OCI-LY3 (cell line): ENCODE measurements at regions not wholly inside any gene's neighbourhood (a gene's known extent, or its start where the extent isn't known, plus 50 kb on each side); places are given as distances from the start of the nearest gene placed in this dataset.
A peak's percentile ranks its signal among the peaks of the same experiment; 100 is the strongest.

Source experiments
- H2AFZ ChIP-seq: fragments of 200-600, 300-600 bp; shearing (Covaris generic); 2 replicates; pipeline ENCODE4 v1.6.0; 2014; ENCODE audit warnings: antibody characterized with exemption, low read depth, low read length
- H3K27ac ChIP-seq: fragments of 200-600, 300-600 bp; sonication (generic); 2 replicates; pipeline ENCODE4 v1.5.1; 2014; ENCODE audit warnings: mild to moderate bottlenecking, low read length, moderate library complexity, mixed read lengths
- H3K27me3 ChIP-seq: fragments of 200-600, 300-600 bp; sonication (generic); 2 replicates; pipeline ENCODE4 v1.6.1; 2014; ENCODE audit warnings: low read depth, low read length, mixed read lengths
- H3K36me3 ChIP-seq: fragments of 200-600, 300-600 bp; sonication (generic); replicated peaks from 2 replicates; pipeline ENCODE3; 2014; ENCODE audit warnings: low read depth, low read length, mixed read lengths
- H3K4me1 ChIP-seq: fragments of 300-600, 200-600 bp; sonication (generic); 2 replicates; pipeline ENCODE4 v1.6.1; 2014; ENCODE audit warnings: low read length, mixed read lengths
- H3K4me2 ChIP-seq: fragments of 200-600, 300-600 bp; sonication (generic); 2 replicates; pipeline ENCODE4 v1.6.1; 2014; ENCODE audit warnings: low read length, mixed read lengths
- H3K4me3 ChIP-seq: fragments of 300-600, 200-600 bp; sonication (generic); 2 replicates; pipeline ENCODE4 v1.5.1; 2014; ENCODE audit warnings: antibody characterized with exemption, mild to moderate bottlenecking, low read length, moderate library complexity
- H3K79me2 ChIP-seq: fragments of 300-600, 200-600 bp; shearing (Covaris generic); 2 replicates; pipeline ENCODE4 v1.6.1; 2014; ENCODE audit warnings: mild to moderate bottlenecking, low read length, mixed read lengths
- H3K9ac ChIP-seq: fragments of 300-600, 200-600 bp; shearing (Covaris generic); 2 replicates; pipeline ENCODE4 v1.6.0; 2014; ENCODE audit warnings: mild to moderate bottlenecking, low read length, moderate library complexity
- H3K9me3 ChIP-seq: fragments of 200-600, 300-600 bp; shearing (Covaris generic); 2 replicates; pipeline ENCODE4 v1.6.1; 2014; ENCODE audit warnings: low read length, mixed read lengths; ENCODE audit not compliant: insufficient read depth
- H4K20me1 ChIP-seq: fragments of 200-600, 300-600 bp; sonication (generic); 2 replicates; pipeline ENCODE4 v1.6.1; 2016; ENCODE audit warnings: low read length, mixed read lengths; ENCODE audit not compliant: insufficient read depth
- EZH2phosphoT487 ChIP-seq: fragments of 200-600 bp; shearing (Covaris generic); IDR thresholded peaks from 2 replicates; pipeline ENCODE4 v1.6.1; 2018; ENCODE audit warnings: antibody characterized with exemption, mixed run types, low read depth
- TF ChIP-seq, protein P1 (sequence below): fragments of 200-600, 300-600 bp; sonication (generic); IDR thresholded peaks from 2 replicates; pipeline ENCODE4 v1.5.1; 2014; ENCODE audit warnings: antibody characterized with exemption, low read length, low read depth

DNA sequence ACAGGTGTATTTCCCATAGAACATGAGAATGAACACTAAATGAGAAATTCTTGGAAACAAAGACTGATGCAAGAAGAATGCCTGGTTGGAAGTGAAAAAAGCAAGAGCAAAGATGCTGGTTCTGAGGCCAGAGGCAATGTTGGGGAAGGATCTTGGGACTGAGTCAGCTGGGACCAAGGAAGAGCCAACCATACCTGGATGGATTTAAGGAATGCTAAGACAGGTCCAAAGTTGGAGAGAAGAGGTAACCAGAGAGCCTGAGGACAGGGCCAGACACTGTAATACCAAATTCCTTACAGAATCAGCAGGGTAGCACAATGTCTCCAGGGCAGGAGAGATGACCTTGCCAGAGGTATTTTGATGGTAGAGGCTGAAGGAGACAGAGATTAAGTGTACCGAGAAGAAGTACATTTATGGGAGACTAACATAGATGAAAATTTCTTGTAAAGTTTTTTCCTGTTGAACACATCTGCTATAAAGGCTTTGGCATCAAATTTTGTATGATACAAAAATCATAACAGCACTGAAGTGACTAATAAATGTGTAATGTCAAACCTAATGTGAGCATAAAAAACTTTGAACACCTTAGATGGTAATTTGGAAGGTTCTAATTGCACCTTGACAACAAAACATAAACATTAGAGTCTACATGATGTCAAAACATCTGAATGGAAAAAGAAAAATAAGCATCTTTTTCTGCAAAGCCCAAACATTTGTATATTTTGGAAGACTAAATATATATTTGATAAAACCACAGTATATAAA is 221.7 kb upstream of the MARCKS start:
- H3K4me3 ChIP-seq: no peak overlapping the region
- no peaks in the 10 kb centered on the region for H4K20me1 ChIP-seq
- peaks cover 60% of the 10 kb centered on the region for H3K4me1 ChIP-seq
- H2AFZ ChIP-seq: no peak overlapping the region
- no peaks in the 10 kb centered on the region for H3K79me2 ChIP-seq
- no peak for TF ChIP-seq EZH2phosphoT487
- TF ChIP-seq, protein P1, sequence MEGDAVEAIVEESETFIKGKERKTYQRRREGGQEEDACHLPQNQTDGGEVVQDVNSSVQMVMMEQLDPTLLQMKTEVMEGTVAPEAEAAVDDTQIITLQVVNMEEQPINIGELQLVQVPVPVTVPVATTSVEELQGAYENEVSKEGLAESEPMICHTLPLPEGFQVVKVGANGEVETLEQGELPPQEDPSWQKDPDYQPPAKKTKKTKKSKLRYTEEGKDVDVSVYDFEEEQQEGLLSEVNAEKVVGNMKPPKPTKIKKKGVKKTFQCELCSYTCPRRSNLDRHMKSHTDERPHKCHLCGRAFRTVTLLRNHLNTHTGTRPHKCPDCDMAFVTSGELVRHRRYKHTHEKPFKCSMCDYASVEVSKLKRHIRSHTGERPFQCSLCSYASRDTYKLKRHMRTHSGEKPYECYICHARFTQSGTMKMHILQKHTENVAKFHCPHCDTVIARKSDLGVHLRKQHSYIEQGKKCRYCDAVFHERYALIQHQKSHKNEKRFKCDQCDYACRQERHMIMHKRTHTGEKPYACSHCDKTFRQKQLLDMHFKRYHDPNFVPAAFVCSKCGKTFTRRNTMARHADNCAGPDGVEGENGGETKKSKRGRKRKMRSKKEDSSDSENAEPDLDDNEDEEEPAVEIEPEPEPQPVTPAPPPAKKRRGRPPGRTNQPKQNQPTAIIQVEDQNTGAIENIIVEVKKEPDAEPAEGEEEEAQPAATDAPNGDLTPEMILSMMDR: no peak
- H3K4me2 ChIP-seq: peak overlapping the region; percentile 69
- no peaks in the 10 kb centered on the region for H3K9me3 ChIP-seq
- peak overlapping the region; percentile 99 for H3K27ac ChIP-seq
- H3K9ac ChIP-seq: peak overlapping the region; percentile 11; the same call in 1 of the 2 replicates
- no peaks in the 10 kb centered on the region for H3K36me3 ChIP-seq
- no peaks in the 10 kb centered on the region for H3K27me3 ChIP-seq

DNA sequence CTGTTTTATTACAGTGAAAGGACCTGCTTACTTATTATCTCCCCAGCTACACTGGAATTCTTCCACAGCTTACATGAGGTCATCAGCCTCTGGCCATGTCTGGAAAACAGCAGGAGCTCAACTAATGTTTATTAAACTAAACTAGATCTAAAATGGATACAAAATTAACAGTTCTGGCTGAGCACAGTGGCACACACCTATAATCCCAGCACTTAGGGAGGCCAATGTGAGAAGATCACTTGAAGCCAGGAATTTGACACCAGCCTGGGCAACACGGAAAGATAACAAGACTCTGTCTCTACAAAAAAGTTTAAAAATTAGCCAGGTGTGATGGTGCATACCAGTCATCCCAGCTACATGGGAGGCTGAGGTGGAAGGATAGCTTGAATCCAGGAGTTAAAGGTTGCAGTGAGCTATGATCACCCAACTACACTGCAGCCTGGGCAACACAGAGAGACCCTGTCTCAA is 220.8 kb upstream of the MARCKS start:
- no peak overlapping the region for H3K4me3 ChIP-seq
- no peak overlapping the region for H2AFZ ChIP-seq
- no peak overlapping the region for H3K4me2 ChIP-seq
- peak overlapping the region; percentile 22; the same call in 1 of the 2 replicates for H3K27ac ChIP-seq
- no peaks in the 10 kb centered on the region for H3K79me2 ChIP-seq
- no peak overlapping the region for H3K9ac ChIP-seq
- H3K27me3 ChIP-seq: no peaks in the 10 kb centered on the region
- H3K9me3 ChIP-seq: no peaks in the 10 kb centered on the region
- TF ChIP-seq, protein P1: no peak
- no peak for TF ChIP-seq EZH2phosphoT487
- H3K36me3 ChIP-seq: no peaks in the 10 kb centered on the region
- peaks cover 54% of the 10 kb centered on the region for H3K4me1 ChIP-seq
- H4K20me1 ChIP-seq: no peaks in the 10 kb centered on the region

DNA sequence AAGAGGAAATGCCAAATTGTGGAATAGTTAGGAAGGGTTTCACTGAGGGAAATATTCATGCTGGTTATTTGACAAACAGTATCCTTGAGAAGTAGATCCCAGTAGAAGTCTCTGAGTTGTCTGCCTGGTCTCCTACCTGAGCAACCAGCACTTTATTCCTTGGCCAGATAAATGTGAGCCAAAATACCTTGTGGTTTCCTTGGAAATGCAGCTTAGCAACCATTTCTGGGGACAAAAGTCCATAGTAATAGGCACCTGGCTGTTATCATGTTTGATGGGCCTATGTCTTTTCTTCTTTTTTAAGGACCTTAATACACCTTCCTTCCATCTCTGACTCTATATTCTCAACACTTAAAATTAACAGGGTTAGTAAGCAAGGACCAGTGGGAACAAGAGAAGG is 217.1 kb upstream of the MARCKS start:
- Histone ChIP-seq H3K27me3 (no peaks in the 10 kb centered on the region), H3K4me3 (no peak overlapping the region), H3K27ac (no peak overlapping the region), H3K4me2 (no peak overlapping the region), H3K4me1 (peaks cover 37% of the 10 kb centered on the region), H4K20me1 (no peaks in the 10 kb centered on the region), H3K9ac (no peak overlapping the region), H3K9me3 (no peaks in the 10 kb centered on the region), H3K36me3 (no peaks in the 10 kb centered on the region), H3K79me2 (no peaks in the 10 kb centered on the region), H2AFZ (no peak overlapping the region)
- TF ChIP-seq EZH2phosphoT487: no peak
- TF ChIP-seq, protein P1: no peak

DNA sequence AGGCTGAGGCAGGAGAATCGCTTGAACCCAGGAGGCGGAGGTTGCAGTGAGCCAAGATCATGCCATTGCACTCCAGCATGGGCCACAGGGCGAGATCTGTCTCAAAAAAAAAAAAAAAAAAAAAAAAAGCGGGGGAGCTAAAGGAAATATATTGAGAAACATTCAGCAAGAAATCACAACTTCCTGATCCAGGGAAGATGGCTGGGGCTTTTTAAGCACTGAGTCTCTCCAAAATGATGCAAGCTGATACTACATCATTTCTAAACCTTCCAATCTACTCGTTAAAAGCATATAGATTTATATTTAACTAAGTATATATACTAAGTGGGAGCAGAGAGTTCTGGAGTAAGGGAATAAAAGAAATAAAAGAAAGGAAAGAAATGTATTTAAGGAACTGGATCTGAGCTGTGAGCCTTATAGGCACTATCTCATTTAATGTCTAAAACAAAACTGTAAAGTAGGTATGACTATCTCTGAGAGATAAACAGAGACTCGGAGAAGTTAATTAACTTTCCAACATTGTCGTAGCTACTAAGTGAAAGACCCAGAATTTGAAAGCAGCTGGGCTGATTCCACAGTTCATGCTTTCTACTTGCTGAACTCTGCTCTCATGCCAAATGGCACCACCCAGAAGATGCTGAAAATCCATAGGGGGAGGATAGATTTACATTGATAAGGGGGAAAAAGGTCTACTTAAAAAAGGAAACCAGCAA is 215.0 kb upstream of the MARCKS start:
- no peak overlapping the region for H3K9ac ChIP-seq
- H3K9me3 ChIP-seq: no peaks in the 10 kb centered on the region
- no peak overlapping the region for H3K27ac ChIP-seq
- H3K4me3 ChIP-seq: no peak overlapping the region
- no peaks in the 10 kb centered on the region for H4K20me1 ChIP-seq
- peaks cover 25% of the 10 kb centered on the region for H3K4me1 ChIP-seq
- no peaks in the 10 kb centered on the region for H3K36me3 ChIP-seq
- H3K4me2 ChIP-seq: no peak overlapping the region
- TF ChIP-seq, protein P1: no peak
- TF ChIP-seq EZH2phosphoT487: no peak
- H3K27me3 ChIP-seq: no peaks in the 10 kb centered on the region
- H2AFZ ChIP-seq: no peak overlapping the region
- H3K79me2 ChIP-seq: no peaks in the 10 kb centered on the region
